ENCODE measurements at regions not wholly inside any gene's neighbourhood (a gene's known extent, or its start where the extent isn't known, plus 50 kb on each side); places are given as distances from the start of the nearest gene placed in this dataset.
"Not testable (repeated sequence)": the region's sequence is repeated elsewhere in the genome, so short reads cannot be mapped to it uniquely, and the experiment has no call there.

DNA sequence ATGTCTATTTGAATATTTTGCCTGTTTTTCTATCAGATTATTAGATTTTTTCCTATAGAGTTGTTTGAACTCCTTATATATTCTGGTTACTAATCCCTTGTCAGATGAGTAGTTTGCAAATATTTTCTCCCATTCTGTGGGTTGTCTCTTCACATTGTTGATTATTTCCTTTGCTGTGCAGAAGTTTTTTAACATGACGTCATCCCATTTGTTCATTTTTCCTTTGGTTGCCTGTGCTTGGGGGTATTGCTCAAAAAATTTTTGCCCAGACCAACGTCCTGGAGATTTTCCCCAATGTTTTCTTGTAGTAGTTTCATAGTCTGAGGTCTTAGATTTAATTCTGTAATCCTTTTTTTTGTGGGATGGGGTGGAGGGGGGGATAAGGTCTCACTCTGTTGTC lies 168.7 kb upstream of the NFIA start:
- not testable (repeated sequence) for DNase-seq

DNA sequence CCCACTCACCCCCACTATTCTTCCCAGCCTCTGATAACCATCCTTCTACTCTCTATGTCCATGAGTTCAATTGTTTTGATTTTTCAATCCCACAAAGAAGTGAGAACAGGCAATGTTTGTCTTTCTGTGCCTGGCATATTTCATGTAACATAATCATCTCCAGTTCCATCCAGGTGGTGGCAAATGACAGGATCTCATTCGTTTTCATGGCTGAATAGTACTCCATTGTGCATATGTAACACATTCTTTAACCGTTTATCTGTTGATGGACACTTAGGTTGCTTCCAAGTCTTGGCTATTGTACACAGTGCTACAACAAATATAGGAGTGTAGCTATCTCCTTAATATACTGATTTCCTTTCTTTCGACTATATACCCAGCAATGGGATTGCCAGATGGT lies 169.3 kb upstream of the NFIA start:
- no peak for DNase-seq

GRCh38 chr1:60911966-60912697 lies 170.2 kb upstream of the NFIA start:
- DNase-seq: no peak

DNA sequence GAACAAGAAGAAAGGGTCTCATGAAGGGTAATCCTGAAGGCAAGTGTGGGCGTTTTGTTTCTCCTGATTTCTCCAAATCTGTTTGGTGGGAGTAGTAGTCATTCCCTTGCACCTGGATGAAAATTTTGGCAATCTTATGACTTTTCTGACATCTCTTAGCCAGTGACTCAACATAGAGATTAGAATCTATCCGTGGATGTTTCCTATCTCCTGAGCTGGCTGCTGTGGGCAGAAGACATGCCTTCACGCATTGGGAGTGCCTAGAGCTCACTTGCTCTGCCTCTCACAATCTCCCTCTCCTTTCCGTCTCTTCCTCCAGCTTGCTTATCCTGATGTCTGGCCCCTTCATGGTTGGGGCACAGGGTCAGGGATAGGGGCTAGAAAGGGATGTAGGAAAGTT lies 174.2 kb upstream of the NFIA start:
- DNase-seq: no peak

DNA sequence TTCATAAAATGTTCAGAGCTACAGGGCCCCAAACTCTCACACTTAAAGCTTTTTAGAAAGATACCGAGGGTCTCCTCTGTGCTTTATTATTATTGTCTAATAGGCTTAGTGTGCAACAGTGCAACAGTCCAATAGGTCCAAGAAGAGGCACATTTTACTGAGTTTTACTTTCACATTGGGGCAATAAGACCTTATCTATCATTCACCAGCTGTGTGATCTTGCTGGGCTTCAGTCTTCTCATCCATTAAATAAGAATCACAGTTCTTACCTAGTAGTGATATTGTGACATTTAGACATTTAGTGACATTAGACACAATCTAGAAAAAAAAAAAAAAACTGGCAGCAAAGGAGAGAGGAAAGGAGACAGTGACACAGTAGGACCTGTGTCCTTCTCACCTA lies 175.8 kb upstream of the NFIA start:
- DNase-seq: no peak

GRCh38 chr1:60906039-60906438 lies 176.3 kb upstream of the NFIA start:
- no peak for DNase-seq

DNA sequence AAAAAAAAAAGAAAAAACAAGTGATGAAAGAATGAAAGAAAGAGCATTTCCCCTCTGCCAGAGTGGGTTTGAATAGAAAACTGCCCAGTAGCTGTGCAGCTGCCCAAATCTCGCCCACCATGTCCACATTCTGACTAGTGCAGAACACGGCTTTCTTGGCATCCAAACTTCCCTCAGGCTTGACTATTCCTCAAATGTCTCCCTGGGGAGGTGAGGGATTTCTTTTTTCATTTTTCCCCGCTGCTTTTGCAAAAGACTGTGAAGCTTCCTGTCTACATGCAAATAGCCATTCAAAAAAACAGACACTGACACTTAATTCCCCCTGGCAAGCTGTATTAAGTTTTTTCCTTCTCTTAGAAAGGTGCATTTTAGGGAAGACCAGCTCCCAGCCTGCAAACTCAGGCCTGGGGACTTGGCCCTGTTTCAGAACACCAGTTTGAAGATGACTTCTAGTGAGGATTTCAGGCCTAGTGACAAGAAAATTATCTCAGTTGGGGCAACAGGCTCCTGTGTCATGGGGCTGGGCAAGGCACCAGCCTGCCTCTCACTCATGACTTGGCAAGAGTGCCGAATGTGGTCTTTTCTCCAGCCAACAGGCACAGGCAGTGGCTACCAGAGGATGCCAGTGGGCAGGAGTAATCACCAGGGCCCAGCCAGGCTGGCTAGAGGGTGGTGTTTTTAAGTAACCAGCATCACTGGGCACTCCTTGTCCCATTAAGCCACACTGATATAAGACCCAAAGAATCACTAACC lies 178.1 kb upstream of the NFIA start:
- DNase-seq: no peak

- DNase-seq: no peak
These were observed 178.8 kb upstream of the NFIA start for GRCh38 chr1:60903591-60903990.

DNA sequence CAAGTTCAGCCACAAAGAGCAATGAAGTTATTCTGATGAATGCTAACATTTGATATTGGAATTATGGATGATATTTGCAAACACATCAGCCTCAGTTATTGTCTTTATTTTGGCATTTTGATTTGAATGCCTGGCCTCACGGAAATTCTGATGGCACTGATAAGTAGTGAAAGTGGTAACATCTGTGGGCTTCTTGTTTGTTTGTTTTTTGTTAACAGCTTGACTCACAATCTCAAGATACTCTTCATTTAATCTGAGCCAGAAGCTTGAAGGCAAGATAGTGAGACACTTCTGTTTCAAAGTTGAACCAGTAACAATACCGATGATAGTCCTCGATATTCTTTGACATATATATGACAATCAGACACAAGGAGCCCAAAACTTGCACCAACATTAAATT lies 182.9 kb upstream of the NFIA start:
- DNase-seq: no peak

DNA sequence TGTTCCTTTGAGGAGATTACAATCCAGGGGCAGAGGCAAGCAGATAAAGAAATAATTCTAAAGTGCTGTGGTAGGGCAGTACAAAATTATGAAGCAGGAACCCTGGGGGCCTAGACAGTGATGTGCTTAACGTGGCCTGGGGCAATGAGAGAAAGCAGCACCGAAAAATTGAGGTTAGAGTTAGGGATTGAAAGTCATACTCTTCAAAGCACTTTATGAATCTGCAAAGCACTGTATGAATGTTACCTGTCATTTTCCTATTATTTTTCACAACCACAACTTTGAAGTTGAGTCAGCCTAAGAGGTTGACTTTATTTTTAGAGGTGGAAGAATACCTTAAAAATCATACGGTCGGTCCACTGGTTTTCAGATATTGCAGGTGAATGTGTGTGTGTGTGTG lies 183.4 kb upstream of the NFIA start:
- no peak for DNase-seq

GRCh38 chr1:60898413-60898812 lies 183.9 kb upstream of the NFIA start:
- DNase-seq: no peak

GRCh38 chr1:60896701-60897363 lies 185.5 kb upstream of the NFIA start:
- DNase-seq: no peak

- DNase-seq: no peak
These were observed 186.7 kb upstream of the NFIA start for GRCh38 chr1:60895701-60896100.

DNA sequence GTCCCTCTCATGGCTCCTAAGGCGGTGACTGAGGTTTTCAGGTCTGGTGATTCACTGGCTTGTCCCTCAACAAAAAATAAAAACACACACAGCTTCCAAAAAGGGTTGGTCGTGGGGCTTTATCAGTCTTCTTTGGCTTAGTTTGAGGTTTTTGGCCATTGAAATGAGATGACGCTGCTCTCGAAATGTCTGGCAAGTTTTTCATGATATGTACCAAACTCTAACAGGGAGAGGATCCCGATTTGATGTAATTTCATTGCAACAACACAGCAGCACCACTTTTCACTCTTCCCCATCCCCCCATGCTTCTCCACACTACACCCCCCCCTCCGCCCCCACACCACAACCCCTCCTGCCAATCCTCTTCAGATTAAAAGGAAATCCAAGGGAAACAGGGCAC lies 187.1 kb upstream of the NFIA start:
- DNase-seq: no peak

- DNase-seq: no peak
These were observed 187.6 kb upstream of the NFIA start for GRCh38 chr1:60894741-60895140.

- no peak for DNase-seq
These were observed 188.2 kb upstream of the NFIA start for GRCh38 chr1:60894130-60894529.

GRCh38 chr1:60893136-60893930 lies 189.0 kb upstream of the NFIA start:
- DNase-seq: peak; percentile 30 to 39

GRCh38 chr1:60891765-60892164 lies 190.6 kb upstream of the NFIA start:
- peak; percentile 24 to 47 for DNase-seq

DNA sequence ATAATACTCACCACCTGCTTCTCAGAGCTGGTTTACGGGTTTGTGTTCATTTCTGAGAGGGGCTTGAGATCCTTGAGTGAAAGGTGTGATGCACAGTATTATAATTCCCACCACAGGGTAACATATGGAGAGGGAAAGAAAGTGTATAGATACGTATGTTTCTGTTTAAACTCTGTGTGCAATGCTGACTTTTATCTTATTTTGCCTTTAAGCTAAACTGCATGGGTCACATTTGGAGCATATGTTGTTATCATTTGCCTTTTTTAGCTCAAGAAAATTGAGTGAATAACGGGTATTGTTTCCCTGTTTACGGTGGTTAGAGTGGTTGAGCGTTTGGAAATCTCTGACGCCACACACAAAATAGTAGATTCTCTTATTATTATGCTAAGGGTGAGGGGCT lies 191.1 kb upstream of the NFIA start:
- no peak for DNase-seq

DNA sequence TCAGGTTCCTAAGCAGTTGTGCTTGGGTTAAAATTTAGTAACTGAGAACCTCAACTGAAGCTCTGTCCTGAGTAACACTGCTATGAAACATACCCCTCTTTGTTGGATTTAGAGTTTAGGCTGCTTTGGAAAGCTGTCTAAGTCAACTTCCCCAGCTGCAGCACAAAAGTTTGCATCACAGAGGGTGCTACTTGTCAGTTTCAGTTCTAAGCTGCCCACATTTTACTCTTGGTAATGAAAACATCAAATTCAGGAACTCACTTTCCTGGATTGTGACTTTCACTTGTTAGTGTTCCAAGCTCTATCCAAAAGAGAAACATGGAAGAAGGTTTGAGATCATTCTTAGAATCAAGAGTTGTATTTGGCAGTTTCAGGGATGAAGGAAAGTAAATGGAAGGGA lies 191.7 kb upstream of the NFIA start:
- DNase-seq: peak; percentile 70 to 84

- peak; percentile 38 to 64 for DNase-seq
These were observed 192.7 kb upstream of the NFIA start for GRCh38 chr1:60889709-60890108.

DNA sequence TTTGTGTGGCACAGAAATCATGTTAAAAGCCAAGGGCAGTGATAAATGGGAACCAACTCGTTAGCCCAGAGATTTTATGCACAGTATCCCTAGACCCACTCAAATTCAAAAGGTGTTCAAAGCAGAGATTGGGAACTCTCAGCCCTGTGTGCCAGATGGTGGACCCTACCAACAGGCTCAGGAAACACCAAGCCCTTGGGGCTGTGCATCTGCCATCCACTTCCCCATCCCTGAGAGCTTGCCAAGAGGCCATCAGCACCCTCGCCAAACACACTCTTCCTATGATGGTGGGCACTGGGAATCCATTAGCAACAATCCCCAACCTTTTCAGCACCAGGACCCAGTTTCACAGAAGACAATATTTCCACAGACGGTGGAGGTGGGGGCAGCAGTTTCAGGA lies 194.2 kb upstream of the NFIA start:
- no peak for DNase-seq

GRCh38 chr1:60886793-60887331 lies 195.5 kb upstream of the NFIA start:
- no peak for DNase-seq
